Thoracic aorta (tissue), 2 donors: ENCODE measurements at regions not wholly inside any gene's neighbourhood (a gene's known extent, or its start where the extent isn't known, plus 50 kb on each side); places are given as distances from the start of the nearest gene placed in this dataset.

Source experiments
- ATAC-seq: fragments of 150-250 bp; one replicate; pipeline ENCODE4 v1.8.0; 2017; ENCODE audit warnings: low read depth; ENCODE audit not compliant: insufficient number of reproducible peaks, low FRiP score
- DNase-seq: peaks from one replicate; pipeline ENCODE4 v3.0.0-alpha.2; 2020; ENCODE audit warnings: low spot score
- H3K27ac ChIP-seq, 2 donors: fragments of 200-600 bp; sonication (generic); 1 replicate in 1 of 2; 2 replicates in 1 of 2; pipeline ENCODE4 v1.5.1; 2016; ENCODE audit warnings: mild to moderate bottlenecking in 2 of 2, moderate library complexity in 2 of 2
- H3K27me3 ChIP-seq: fragments of 200-600 bp; sonication (generic); replicated peaks from 2 replicates; pipeline ENCODE4 v1.6.0; 2016; ENCODE audit warnings: mild to moderate bottlenecking; ENCODE audit not compliant: insufficient read depth
- H3K36me3 ChIP-seq: fragments of 200-600 bp; sonication (generic); one replicate; pipeline ENCODE4 v1.5.1; 2016
- H3K4me1 ChIP-seq, 2 donors: fragments of 200-600 bp; sonication (generic); 1 replicate in 1 of 2; 2 replicates in 1 of 2; pipeline versions ENCODE4 v1.5.1 to v1.6.0; 2016; ENCODE audit warnings: low read depth in 2 of 2, mild to moderate bottlenecking in 1 of 2; ENCODE audit not compliant: control insufficient read depth in 1 of 2
- H3K4me3 ChIP-seq: fragments of 200-600 bp; sonication (generic); 2 replicates; pipeline ENCODE4 v1.5.1; 2016; ENCODE audit warnings: mild to moderate bottlenecking
- H3K9me3 ChIP-seq: fragments of 200-600 bp; sonication (generic); 2 replicates; pipeline ENCODE4 v1.5.1; 2016
- TF ChIP-seq, protein P1 (sequence below): fragments of 200-600 bp; sonication (generic); IDR thresholded peaks from one replicate; pipeline ENCODE4 v1.5.1; 2019; ENCODE audit warnings: antibody characterized with exemption

GRCh38 chr3:177424521-177424920 is 227.2 kb upstream of the TBL1XR1 start:
- no peaks in the 10 kb centered on the region for H3K36me3 ChIP-seq
- ATAC-seq = no peak
- H3K4me1 ChIP-seq = peaks cover 3 to 18% of the 10 kb centered on the region in 2 donors
- TF ChIP-seq, protein P1, sequence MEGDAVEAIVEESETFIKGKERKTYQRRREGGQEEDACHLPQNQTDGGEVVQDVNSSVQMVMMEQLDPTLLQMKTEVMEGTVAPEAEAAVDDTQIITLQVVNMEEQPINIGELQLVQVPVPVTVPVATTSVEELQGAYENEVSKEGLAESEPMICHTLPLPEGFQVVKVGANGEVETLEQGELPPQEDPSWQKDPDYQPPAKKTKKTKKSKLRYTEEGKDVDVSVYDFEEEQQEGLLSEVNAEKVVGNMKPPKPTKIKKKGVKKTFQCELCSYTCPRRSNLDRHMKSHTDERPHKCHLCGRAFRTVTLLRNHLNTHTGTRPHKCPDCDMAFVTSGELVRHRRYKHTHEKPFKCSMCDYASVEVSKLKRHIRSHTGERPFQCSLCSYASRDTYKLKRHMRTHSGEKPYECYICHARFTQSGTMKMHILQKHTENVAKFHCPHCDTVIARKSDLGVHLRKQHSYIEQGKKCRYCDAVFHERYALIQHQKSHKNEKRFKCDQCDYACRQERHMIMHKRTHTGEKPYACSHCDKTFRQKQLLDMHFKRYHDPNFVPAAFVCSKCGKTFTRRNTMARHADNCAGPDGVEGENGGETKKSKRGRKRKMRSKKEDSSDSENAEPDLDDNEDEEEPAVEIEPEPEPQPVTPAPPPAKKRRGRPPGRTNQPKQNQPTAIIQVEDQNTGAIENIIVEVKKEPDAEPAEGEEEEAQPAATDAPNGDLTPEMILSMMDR = no peak
- no peaks in the 10 kb centered on the region for H3K9me3 ChIP-seq
- H3K27ac ChIP-seq = no peak overlapping the region
- H3K27me3 ChIP-seq = no peaks in the 10 kb centered on the region
- no peak overlapping the region for H3K4me3 ChIP-seq
- no peak for DNase-seq

DNA sequence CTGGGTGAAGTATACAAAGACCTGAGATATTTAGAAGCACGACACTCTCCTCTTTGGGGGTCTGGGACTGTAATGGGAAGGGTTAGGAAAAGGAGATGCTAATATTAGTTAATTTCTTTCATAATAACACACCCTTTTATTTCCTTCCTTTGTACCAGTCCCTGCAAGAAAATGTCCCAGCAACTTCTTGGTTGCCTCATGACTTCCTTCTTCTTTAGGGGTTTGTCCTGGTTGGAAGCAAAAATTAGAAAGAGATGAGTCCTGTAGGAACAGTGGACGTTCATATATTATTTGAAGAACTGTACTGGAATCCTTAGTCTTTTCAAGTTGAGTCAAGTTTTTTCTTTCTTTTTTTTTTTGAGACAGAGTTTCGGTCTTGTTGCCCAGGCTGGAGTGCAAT is 227.8 kb upstream of the TBL1XR1 start:
- H3K4me3 ChIP-seq = no peak overlapping the region
- ATAC-seq = no peak
- no peak for DNase-seq
- no peaks in the 10 kb centered on the region for H3K9me3 ChIP-seq
- TF ChIP-seq, protein P1 = no peak
- no peaks in the 10 kb centered on the region for H3K36me3 ChIP-seq
- H3K27ac ChIP-seq = no peak overlapping the region
- H3K27me3 ChIP-seq = no peaks in the 10 kb centered on the region
- H3K4me1 ChIP-seq = peaks cover 2 to 14% of the 10 kb centered on the region in 2 donors

DNA sequence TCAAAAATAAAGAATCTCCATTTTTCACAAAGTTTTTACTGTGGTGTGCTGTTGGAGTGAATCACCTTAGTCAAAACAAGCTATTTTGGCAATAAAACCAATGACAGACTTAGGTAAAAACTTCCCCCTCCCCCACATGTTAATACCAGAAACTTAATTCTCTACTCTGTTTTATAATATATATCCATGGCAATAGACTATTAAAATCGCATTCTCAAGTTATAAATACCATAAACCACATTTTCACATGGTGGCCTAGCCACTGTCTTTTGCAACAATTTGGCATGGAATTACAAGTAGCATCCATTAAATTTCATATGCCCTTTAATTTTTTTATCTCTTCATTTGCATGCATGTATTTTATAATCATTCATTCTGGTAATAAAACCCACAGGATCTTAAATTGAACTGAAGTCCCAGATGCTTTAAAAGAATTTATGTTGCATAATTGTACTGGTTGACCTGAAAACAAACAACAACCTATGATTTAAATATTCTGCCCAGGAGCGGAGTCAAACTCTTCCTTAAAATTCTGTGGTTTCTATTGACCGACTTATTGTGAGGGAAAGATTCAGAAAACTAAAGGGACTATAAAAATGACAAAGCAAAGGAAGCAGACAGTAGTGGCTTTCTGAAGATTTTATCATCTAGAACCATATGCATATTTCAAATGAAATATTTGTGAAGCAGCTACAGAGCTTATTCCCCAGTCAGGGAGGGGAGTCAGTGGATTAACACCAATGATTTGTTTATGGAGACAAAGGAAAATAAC is 229.0 kb upstream of the TBL1XR1 start:
- H3K4me1 ChIP-seq = peaks cover 0 to 2% of the 10 kb centered on the region in 2 donors
- no peak for ATAC-seq
- H3K4me3 ChIP-seq = no peak overlapping the region
- no peak for DNase-seq
- no peaks in the 10 kb centered on the region for H3K36me3 ChIP-seq
- TF ChIP-seq, protein P1 = no peak
- no peak overlapping the region for H3K27ac ChIP-seq
- no peaks in the 10 kb centered on the region for H3K9me3 ChIP-seq
- no peaks in the 10 kb centered on the region for H3K27me3 ChIP-seq

GRCh38 chr3:177426878-177427495 is 229.7 kb upstream of the TBL1XR1 start:
- Histone ChIP-seq H3K36me3 (no peaks in the 10 kb centered on the region), H3K27me3 (no peaks in the 10 kb centered on the region), H3K4me1 (peaks cover 0 to 3% of the 10 kb centered on the region in 2 donors), H3K4me3 (no peak overlapping the region), H3K9me3 (no peaks in the 10 kb centered on the region), H3K27ac (no peak overlapping the region)
- ATAC-seq = no peak
- TF ChIP-seq, protein P1 = no peak
- no peak for DNase-seq

DNA sequence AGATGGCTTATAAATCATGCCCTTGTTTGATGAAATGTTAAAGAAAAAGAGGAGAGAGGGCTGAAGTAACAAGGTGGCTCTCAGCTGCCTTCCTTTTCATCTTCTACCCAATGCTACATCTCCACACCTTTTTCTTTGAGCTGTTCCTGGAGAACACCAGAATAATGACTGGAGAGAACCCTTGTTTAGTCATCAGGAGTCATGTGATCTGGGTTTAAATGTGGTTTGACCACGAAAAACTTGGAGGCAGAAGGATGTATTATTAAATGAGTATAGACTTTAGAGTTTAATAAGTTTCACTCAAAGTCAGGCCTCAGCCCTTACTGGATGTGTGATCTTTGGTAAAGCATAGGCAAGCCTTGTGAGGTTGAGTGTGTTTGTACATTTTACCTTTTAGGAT is 230.3 kb upstream of the TBL1XR1 start:
- Histone ChIP-seq H3K27ac (no peak overlapping the region), H3K9me3 (no peaks in the 10 kb centered on the region), H3K4me1 (peaks cover 0 to 3% of the 10 kb centered on the region in 2 donors), H3K4me3 (no peak overlapping the region), H3K36me3 (no peaks in the 10 kb centered on the region), H3K27me3 (no peaks in the 10 kb centered on the region)
- TF ChIP-seq, protein P1 = no peak
- ATAC-seq (no peak), DNase-seq (no peak)
